Activated CD8-positive, alpha-beta T cell treated with anti-CD3 and anti-CD28 coated beads, Interleukin-2, amount 10 ng/mL, durations not matched to agents 7 days and 5 days (primary cell): ENCODE measurements at regions not wholly inside any gene's neighbourhood (a gene's known extent, or its start where the extent isn't known, plus 50 kb on each side); places are given as distances from the start of the nearest gene placed in this dataset.

Experiments
- ATAC-seq: fragments of 150-1000 bp; cut with Tn5 transposase; one replicate; pipeline ENCODE4 v1.10.0; 2021; ENCODE audit warnings: moderate library complexity
- CTCF ChIA-PET: fragments of 350-600 bp; sonication (Branson Sonifier 250); formaldehyde crosslinking; loops from one replicate; lab custom pipeline; 2021; ENCODE audit warnings: antibody characterized with exemption; lab: Charles Lee
- POLR2A ChIA-PET: fragments of 350-600 bp; sonication (Branson Sonifier 250); formaldehyde crosslinking; loops from one replicate; lab custom pipeline; 2021; ENCODE audit warnings: antibody characterized with exemption; lab: Charles Lee
- DNase-seq: peaks from one replicate; pipeline ENCODE4 v3.0.0-alpha.2; 2020
- H3K27ac Mint-ChIP-seq: one replicate; pipeline ENCODE4 v1.8.0; 2021; ENCODE audit warnings: mild to moderate bottlenecking, mixed read lengths
- H3K27me3 Mint-ChIP-seq: one replicate; pipeline ENCODE4 v1.8.0; 2021; ENCODE audit warnings: low read depth, mixed read lengths
- H3K36me3 Mint-ChIP-seq: one replicate; pipeline ENCODE4 v1.8.0; 2021; ENCODE audit warnings: low read depth, mixed read lengths
- H3K4me1 Mint-ChIP-seq: one replicate; pipeline ENCODE4 v1.8.0; 2021; ENCODE audit warnings: low read depth, mixed read lengths
- H3K4me3 Mint-ChIP-seq: one replicate; pipeline ENCODE4 v1.8.0; 2021; ENCODE audit warnings: mild to moderate bottlenecking, mixed read lengths
- H3K9me3 Mint-ChIP-seq: one replicate; pipeline ENCODE4 v1.8.0; 2022; ENCODE audit warnings: mixed read lengths; ENCODE audit not compliant: insufficient read depth

- DNase-seq (no peak), ATAC-seq (no peak)
- POLR2A ChIA-PET, result no interaction called here
- Mint-ChIP-seq H3K27me3 (peaks cover 5% of the 10 kb centered on the region), H3K27ac (no peak overlapping the region), H3K9me3 (no peaks in the 10 kb centered on the region), H3K36me3 (no peaks in the 10 kb centered on the region), H3K4me3 (no peak overlapping the region), H3K4me1 (no peaks in the 10 kb centered on the region)
- CTCF ChIA-PET, result no interaction called here
These were observed 95.2 kb downstream of the TTC32 start for GRCh38 chr2:19806591-19806990.

- Mint-ChIP-seq H3K9me3 (no peaks in the 10 kb centered on the region), H3K36me3 (no peaks in the 10 kb centered on the region), H3K4me3 (no peak overlapping the region), H3K27ac (no peak overlapping the region), H3K4me1 (no peaks in the 10 kb centered on the region), H3K27me3 (peaks cover 5% of the 10 kb centered on the region)
- POLR2A ChIA-PET, result no interaction called here
- ATAC-seq, result no peak
- no peak for DNase-seq
- CTCF ChIA-PET, result no interaction called here
These were observed 95.7 kb downstream of the TTC32 start for GRCh38 chr2:19806131-19806530.

- DNase-seq (no peak), ATAC-seq (no peak)
- ChIA-PET CTCF (no interaction called here), POLR2A (no interaction called here)
- Mint-ChIP-seq H3K9me3 (no peaks in the 10 kb centered on the region), H3K4me1 (no peaks in the 10 kb centered on the region), H3K4me3 (no peak overlapping the region), H3K36me3 (no peaks in the 10 kb centered on the region), H3K27ac (no peak overlapping the region), H3K27me3 (peaks cover 5% of the 10 kb centered on the region)
These were observed 96.5 kb downstream of the TTC32 start for GRCh38 chr2:19805266-19805665.

GRCh38 chr2:19804639-19805260 is 97.0 kb downstream of the TTC32 start:
- Mint-ChIP-seq H3K27ac (no peak overlapping the region), H3K4me3 (no peak overlapping the region), H3K4me1 (no peaks in the 10 kb centered on the region), H3K27me3 (peaks cover 5% of the 10 kb centered on the region), H3K36me3 (no peaks in the 10 kb centered on the region), H3K9me3 (no peaks in the 10 kb centered on the region)
- ChIA-PET CTCF (no interaction called here), POLR2A (no interaction called here)
- DNase-seq (no peak), ATAC-seq (no peak)

GRCh38 chr2:19802086-19802841 is 99.5 kb downstream of the TTC32 start:
- CTCF ChIA-PET, result no interaction called here
- Mint-ChIP-seq H3K36me3 (no peaks in the 10 kb centered on the region), H3K4me1 (no peaks in the 10 kb centered on the region)

GRCh38 chr2:19801367-19802080 is 100.3 kb downstream of the TTC32 start:
- H3K9me3 Mint-ChIP-seq, result no peaks in the 10 kb centered on the region

More at GRCh38 chr2:19802086-19802841, 99.5 kb downstream of the TTC32 start:
- DNase-seq (no peak), ATAC-seq (no peak)
- Mint-ChIP-seq H3K27me3 (peaks cover 5% of the 10 kb centered on the region), H3K4me3 (no peak overlapping the region), H3K9me3 (no peaks in the 10 kb centered on the region), H3K27ac (no peak overlapping the region)
- POLR2A ChIA-PET, result no interaction called here

GRCh38 chr2:19800796-19801195 is 101.0 kb downstream of the TTC32 start:
- POLR2A ChIA-PET, result no interaction called here
- Mint-ChIP-seq H3K4me3 (no peak overlapping the region), H3K4me1 (no peaks in the 10 kb centered on the region), H3K27me3 (peaks cover 5% of the 10 kb centered on the region), H3K27ac (no peak overlapping the region), H3K36me3 (no peaks in the 10 kb centered on the region), H3K9me3 (no peaks in the 10 kb centered on the region)
- CTCF ChIA-PET, result no interaction called here
- DNase-seq (no peak), ATAC-seq (no peak)

More at GRCh38 chr2:19801367-19802080, 100.3 kb downstream of the TTC32 start:
- Mint-ChIP-seq H3K27ac (no peak overlapping the region), H3K4me1 (no peaks in the 10 kb centered on the region), H3K36me3 (no peaks in the 10 kb centered on the region), H3K4me3 (no peak overlapping the region), H3K27me3 (peaks cover 5% of the 10 kb centered on the region)
- ATAC-seq (no peak), DNase-seq (no peak)
- POLR2A ChIA-PET, result no interaction called here
- CTCF ChIA-PET, result no interaction called here

GRCh38 chr2:19799881-19800780 is 101.7 kb downstream of the TTC32 start:
- H3K9me3 Mint-ChIP-seq, result no peaks in the 10 kb centered on the region
- H3K4me3 Mint-ChIP-seq, result no peak overlapping the region
- ChIA-PET CTCF (no interaction called here), POLR2A (no interaction called here)
- no peak for DNase-seq
- H3K4me1 Mint-ChIP-seq, result no peaks in the 10 kb centered on the region
- no peak for ATAC-seq
- H3K36me3 Mint-ChIP-seq, result no peaks in the 10 kb centered on the region
- no peak overlapping the region for H3K27ac Mint-ChIP-seq
- peaks cover 2% of the 10 kb centered on the region for H3K27me3 Mint-ChIP-seq

- ChIA-PET CTCF (no interaction called here), POLR2A (no interaction called here)
- Mint-ChIP-seq H3K36me3 (no peaks in the 10 kb centered on the region), H3K27ac (no peak overlapping the region), H3K4me1 (no peaks in the 10 kb centered on the region), H3K27me3 (no peaks in the 10 kb centered on the region), H3K9me3 (no peaks in the 10 kb centered on the region), H3K4me3 (no peak overlapping the region)
- DNase-seq (no peak), ATAC-seq (no peak)
These were observed 103.9 kb downstream of the TTC32 start for GRCh38 chr2:19797871-19798270.

GRCh38 chr2:19797243-19797810 is 104.5 kb downstream of the TTC32 start:
- H3K4me1 Mint-ChIP-seq, result no peaks in the 10 kb centered on the region
- H3K36me3 Mint-ChIP-seq, result no peaks in the 10 kb centered on the region
- no peaks in the 10 kb centered on the region for H3K9me3 Mint-ChIP-seq
- H3K4me3 Mint-ChIP-seq, result no peak overlapping the region
- DNase-seq, result no peak
- no peak for ATAC-seq
- ChIA-PET CTCF (no interaction called here), POLR2A (no interaction called here)
- H3K27ac Mint-ChIP-seq, result no peak overlapping the region
- H3K27me3 Mint-ChIP-seq, result peaks cover 2% of the 10 kb centered on the region

- ATAC-seq (no peak), DNase-seq (no peak)
- Mint-ChIP-seq H3K9me3 (no peaks in the 10 kb centered on the region), H3K27me3 (peaks cover 2% of the 10 kb centered on the region), H3K4me1 (no peaks in the 10 kb centered on the region), H3K4me3 (no peak overlapping the region), H3K27ac (no peak overlapping the region), H3K36me3 (no peaks in the 10 kb centered on the region)
- ChIA-PET CTCF (no interaction called here), POLR2A (no interaction called here)
These were observed 105.6 kb downstream of the TTC32 start for GRCh38 chr2:19796035-19796695.
